Neuronal stem cell (in vitro differentiated cells): ENCODE measurements at regions not wholly inside any gene's neighbourhood (a gene's known extent, or its start where the extent isn't known, plus 50 kb on each side); places are given as distances from the start of the nearest gene placed in this dataset.

Experiments
- DNase-seq: peaks from one replicate; pipeline ENCODE4 v3.0.0-alpha.2; 2013; ENCODE audit warnings: low spot score
- H2AFZ ChIP-seq: one replicate; pipeline ENCODE4 v1.6.1; 2013; ENCODE audit warnings: mild to moderate bottlenecking, low read length, inconsistent platforms
- H2AK5ac ChIP-seq: 2 replicates; pipeline ENCODE4 v1.6.1; 2013; ENCODE audit warnings: low read depth, mild to moderate bottlenecking, inconsistent platforms, low read length, moderate library complexity, mixed read lengths
- H2BK120ac ChIP-seq: 2 replicates; pipeline ENCODE4 v1.6.1; 2013; ENCODE audit warnings: low read depth, mild to moderate bottlenecking, inconsistent platforms, low read length, moderate library complexity, mixed read lengths
- H2BK12ac ChIP-seq: one replicate; pipeline ENCODE4 v1.6.1; 2013; ENCODE audit warnings: low read length, inconsistent platforms
- H2BK15ac ChIP-seq: 2 replicates; pipeline ENCODE4 v1.6.1; 2013; ENCODE audit warnings: mild to moderate bottlenecking, low read length, inconsistent platforms, mixed read lengths
- H2BK5ac ChIP-seq: one replicate; pipeline ENCODE4 v1.6.1; 2013; ENCODE audit warnings: inconsistent platforms, mild to moderate bottlenecking, low read length, moderate library complexity
- H3K14ac ChIP-seq: one replicate; pipeline ENCODE4 v1.6.1; 2013; ENCODE audit warnings: low read length, inconsistent platforms
- H3K18ac ChIP-seq: 2 replicates; pipeline ENCODE4 v1.6.1; 2013; ENCODE audit warnings: low read length, inconsistent platforms
- H3K23ac ChIP-seq: 2 replicates; pipeline ENCODE4 v1.6.1; 2013; ENCODE audit warnings: low read depth, mild to moderate bottlenecking, mixed read lengths, low read length, inconsistent platforms; ENCODE audit not compliant: poor library complexity
- H3K27ac ChIP-seq: replicated peaks from 3 replicates; pipeline ENCODE4 v1.5.1; 2013; ENCODE audit warnings: low read length, inconsistent platforms
- H3K27me3 ChIP-seq, 3 experiments: 2 replicates each; pipeline ENCODE4 v1.6.1; 2013; ENCODE audit warnings: low read length in 3 of 3, mild to moderate bottlenecking in 2 of 3, inconsistent platforms in 1 of 3, low read depth in 1 of 3, mixed read lengths in 1 of 3, moderate library complexity in 1 of 3; ENCODE audit not compliant: control insufficient read depth in 3 of 3, insufficient read depth in 3 of 3
- H3K36me3 ChIP-seq, 2 donors: replicated peaks in 1 of 2; 2 replicates each; pipeline ENCODE4 v1.6.1; 2013; ENCODE audit warnings: low read length in 2 of 2; ENCODE audit not compliant: control insufficient read depth in 2 of 2, insufficient read depth in 2 of 2
- H3K4ac ChIP-seq: 2 replicates; pipeline ENCODE4 v1.6.1; 2013; ENCODE audit warnings: inconsistent platforms, mild to moderate bottlenecking, low read length, moderate library complexity
- H3K4me1 ChIP-seq, 2 donors: 1 replicate in 1 of 2; 2 replicates in 1 of 2; pipeline ENCODE4 v1.6.1; 2013; ENCODE audit warnings: low read length in 2 of 2, low read depth in 1 of 2; ENCODE audit not compliant: control insufficient read depth in 2 of 2, insufficient read depth in 1 of 2
- H3K4me2 ChIP-seq: one replicate; pipeline ENCODE4 v1.6.1; 2013; ENCODE audit warnings: mild to moderate bottlenecking, low read length, inconsistent platforms; ENCODE audit not compliant: insufficient read depth, poor library complexity, severe bottlenecking
- H3K4me3 ChIP-seq, 2 donors: 2 replicates each; pipeline ENCODE4 v1.5.1; 2013; ENCODE audit warnings: low read length in 2 of 2, mild to moderate bottlenecking in 2 of 2, inconsistent platforms in 1 of 2, moderate library complexity in 1 of 2
- H3K79me1 ChIP-seq: one replicate; pipeline ENCODE4 v1.6.1; 2013; ENCODE audit warnings: low read depth, mild to moderate bottlenecking, inconsistent platforms, low read length, moderate library complexity
- H3K9ac ChIP-seq: one replicate; pipeline ENCODE4 v1.6.1; 2013; ENCODE audit warnings: mild to moderate bottlenecking, low read depth, low read length, inconsistent platforms; ENCODE audit not compliant: poor library complexity
- H3K9me3 ChIP-seq, 2 donors: replicated peaks in 1 of 2; 2 replicates each; pipeline versions ENCODE3 to v1.6.1; 2013; ENCODE audit warnings: low read length in 2 of 2, mild to moderate bottlenecking in 2 of 2, inconsistent platforms in 1 of 2, low read depth in 1 of 2, mixed read lengths in 1 of 2, moderate library complexity in 1 of 2; ENCODE audit not compliant: control insufficient read depth in 2 of 2, insufficient read depth in 1 of 2
- H4K8ac ChIP-seq: one replicate; pipeline ENCODE4 v1.6.1; 2013; ENCODE audit warnings: low read depth, mild to moderate bottlenecking, inconsistent platforms, low read length, moderate library complexity
- H4K91ac ChIP-seq: one replicate; pipeline ENCODE4 v1.6.1; 2013; ENCODE audit warnings: low read length, low read depth, mild to moderate bottlenecking, inconsistent platforms; ENCODE audit not compliant: poor library complexity
- WGBS, 2 donors: extraction: QIAGEN DNeasy Blood & Tissue Kit; methylation state at CpG; one replicate each; pipeline ENCODE4 v1.1.7; 2013; ENCODE audit warnings: missing lambda C conversion rate in 2 of 2, mixed read lengths in 1 of 2; ENCODE audit not compliant: insufficient read length in 2 of 2, insufficient replicate concordance in 1 of 2; ENCODE audit errors: extremely low coverage in 2 of 2; 5-methylcytosine and 5-hydroxymethylcytosine counted together

DNA sequence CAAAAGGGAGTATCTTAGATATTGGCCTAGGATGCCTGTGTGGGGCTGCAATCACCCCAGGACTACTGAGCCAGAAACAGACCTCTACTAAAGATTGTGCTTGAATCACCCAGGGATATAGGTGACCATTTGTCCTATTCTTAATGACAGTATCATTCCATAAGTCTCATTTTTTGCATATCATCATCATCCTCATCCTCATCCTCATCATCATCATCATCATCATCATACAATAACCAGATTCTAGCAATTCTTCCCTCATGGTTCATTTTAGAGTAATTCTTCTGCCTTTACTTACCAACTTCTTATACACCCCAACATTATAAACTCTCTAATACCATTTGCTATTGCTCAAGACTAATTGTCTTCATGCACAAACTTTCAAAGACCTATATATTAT lies 226.6 kb downstream of the B3GLCT start:
- no peaks in the 10 kb centered on the region for H3K79me1 ChIP-seq
- H2AFZ ChIP-seq, result no peak overlapping the region
- no peak overlapping the region for H3K4ac ChIP-seq
- H3K9me3 ChIP-seq, result no peaks in the 10 kb centered on the region
- H3K4me3 ChIP-seq, result no peak overlapping the region
- no peaks in the 10 kb centered on the region for H3K36me3 ChIP-seq
- H3K4me2 ChIP-seq, result no peak overlapping the region
- no peak overlapping the region for H2BK12ac ChIP-seq
- H4K91ac ChIP-seq, result no peak overlapping the region
- no peak overlapping the region for H3K23ac ChIP-seq
- H2BK120ac ChIP-seq, result no peak overlapping the region
- H2BK15ac ChIP-seq, result no peak overlapping the region
- H3K27me3 ChIP-seq, result peaks cover 0 to 11% (median 0%) of the 10 kb centered on the region in 3 experiments
- H4K8ac ChIP-seq, result no peak overlapping the region
- DNase-seq, result no peak
- H2BK5ac ChIP-seq, result no peak overlapping the region
- no peak overlapping the region for H3K27ac ChIP-seq
- H3K18ac ChIP-seq, result no peak overlapping the region
- H2AK5ac ChIP-seq, result no peak overlapping the region
- H3K14ac ChIP-seq, result no peak overlapping the region
- no peaks in the 10 kb centered on the region for H3K4me1 ChIP-seq
- no peak overlapping the region for H3K9ac ChIP-seq

GRCh38 chr13:31427151-31428100 lies 227.7 kb downstream of the B3GLCT start:
- no peak overlapping the region for H3K9ac ChIP-seq
- H3K4ac ChIP-seq, result no peak overlapping the region
- DNase-seq, result no peak
- H4K91ac ChIP-seq, result no peak overlapping the region
- H3K27me3 ChIP-seq, result peaks cover 0 to 14% (median 0%) of the 10 kb centered on the region in 3 experiments
- H3K18ac ChIP-seq, result no peak overlapping the region
- no CpG with 5 or more reads among the region's 4 CpGs for WGBS, 2 donors
- H2AK5ac ChIP-seq, result no peak overlapping the region
- no peak overlapping the region for H3K23ac ChIP-seq
- H3K27ac ChIP-seq, result no peak overlapping the region
- no peak overlapping the region for H3K14ac ChIP-seq
- H2BK12ac ChIP-seq, result no peak overlapping the region
- no peak overlapping the region for H2BK15ac ChIP-seq
- H3K79me1 ChIP-seq, result no peaks in the 10 kb centered on the region
- H3K4me3 ChIP-seq, result no peak overlapping the region
- no peaks in the 10 kb centered on the region for H3K9me3 ChIP-seq
- no peak overlapping the region for H3K4me2 ChIP-seq
- no peak overlapping the region for H4K8ac ChIP-seq
- no peak overlapping the region for H2BK5ac ChIP-seq
- no peaks in the 10 kb centered on the region for H3K4me1 ChIP-seq
- no peak overlapping the region for H2AFZ ChIP-seq
- H2BK120ac ChIP-seq, result no peak overlapping the region
- no peaks in the 10 kb centered on the region for H3K36me3 ChIP-seq

DNA sequence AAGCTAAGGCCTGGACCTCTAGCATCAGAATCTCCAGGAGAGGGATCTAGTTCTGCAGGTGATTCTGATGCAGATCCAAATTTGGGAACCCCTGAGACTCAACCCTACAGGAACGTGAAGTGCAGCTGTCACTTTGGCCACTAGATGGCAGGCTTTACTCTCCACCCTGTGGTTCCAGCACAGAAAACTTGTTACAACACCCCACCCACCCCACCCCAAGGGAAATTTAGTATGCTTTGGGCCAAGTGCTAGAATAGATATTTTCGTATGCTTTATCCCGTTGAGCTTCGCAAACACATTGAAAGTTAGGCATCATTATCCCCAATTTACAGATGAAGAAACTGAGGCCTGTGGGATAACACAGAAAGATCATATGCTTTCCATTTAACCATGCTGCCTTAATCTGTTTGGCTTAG lies 232.0 kb downstream of the B3GLCT start:
- no peak overlapping the region for H3K4me3 ChIP-seq
- H3K4me1 ChIP-seq, result peaks cover 2 to 3% of the 10 kb centered on the region in 2 donors
- no peak overlapping the region for H2BK5ac ChIP-seq
- H4K8ac ChIP-seq, result no peak overlapping the region
- peaks cover 0 to 39% (median 0%) of the 10 kb centered on the region in 3 experiments for H3K27me3 ChIP-seq
- H3K18ac ChIP-seq, result no peak overlapping the region
- no peak overlapping the region for H3K4me2 ChIP-seq
- H3K36me3 ChIP-seq, result no peaks in the 10 kb centered on the region
- no peak overlapping the region for H3K14ac ChIP-seq
- no peak overlapping the region for H2BK15ac ChIP-seq
- WGBS, 2 donors, result no CpG with 5 or more reads among the region's 4 CpGs
- H2BK12ac ChIP-seq, result no peak overlapping the region
- H3K9me3 ChIP-seq, result peaks cover 0 to 8% of the 10 kb centered on the region in 2 donors
- H3K27ac ChIP-seq, result no peak overlapping the region
- H3K23ac ChIP-seq, result no peak overlapping the region
- no peak overlapping the region for H2BK120ac ChIP-seq
- H2AFZ ChIP-seq, result no peak overlapping the region
- H3K9ac ChIP-seq, result no peak overlapping the region
- DNase-seq, result peak; percentile 49
- H2AK5ac ChIP-seq, result no peak overlapping the region
- H3K4ac ChIP-seq, result no peak overlapping the region
- H3K79me1 ChIP-seq, result no peaks in the 10 kb centered on the region
- no peak overlapping the region for H4K91ac ChIP-seq

GRCh38 chr13:31433207-31433606 lies 233.4 kb downstream of the B3GLCT start:
- no peak for DNase-seq
- Histone ChIP-seq H3K4me1 (peaks cover 2 to 6% of the 10 kb centered on the region in 2 donors), H2BK12ac (no peak overlapping the region), H3K4me3 (no peak overlapping the region), H3K9me3 (peaks cover 0 to 8% of the 10 kb centered on the region in 2 donors), H2AK5ac (no peak overlapping the region), H4K8ac (no peak overlapping the region), H2BK15ac (no peak overlapping the region), H3K79me1 (no peaks in the 10 kb centered on the region), H3K27ac (no peak overlapping the region), H2BK120ac (no peak overlapping the region), H3K4me2 (no peak overlapping the region), H2BK5ac (no peak overlapping the region), H3K4ac (no peak overlapping the region), H3K14ac (no peak overlapping the region), H3K27me3 (peaks cover 0 to 49% (median 0%) of the 10 kb centered on the region in 3 experiments), H3K23ac (no peak overlapping the region), H4K91ac (no peak overlapping the region), H3K9ac (no peak overlapping the region), H3K36me3 (no peaks in the 10 kb centered on the region), H3K18ac (no peak overlapping the region), H2AFZ (no peak overlapping the region)
- no CpG with 5 or more reads among the region's 1 CpG for WGBS, 2 donors
